ENCODE measurements at regions not wholly inside any gene's neighbourhood (a gene's known extent, or its start where the extent isn't known, plus 50 kb on each side); places are given as distances from the start of the nearest gene placed in this dataset.

GRCh38 chr14:60575008-60575407 is 66.1 kb downstream of the SIX6 start:
- Histone ChIP-seq H3K36me3 (ENCODE audit: control insufficient read depth, insufficient read depth, low read length) (no peaks in the 10 kb centered on the region), H3K4me2 (ENCODE audit: insufficient read depth, low read length) (no peak overlapping the region), H4K20me1 (replicated peaks; ENCODE audit: control insufficient read depth, insufficient read depth, low read length) (no peaks in the 10 kb centered on the region), H3K79me2 (ENCODE audit: control insufficient read depth, insufficient read depth, low read length) (no peaks in the 10 kb centered on the region), H3K4me3 (no peak overlapping the region), H3K9ac (ENCODE audit: insufficient read depth in 1 of 2, low read depth in 2 of 2, low read length in 2 of 2) (no peak overlapping the region), H2AFZ (ENCODE audit: low read depth, low read length) (no peak overlapping the region), H3K9me1 (ENCODE audit: control insufficient read depth, insufficient read depth, low read length) (no peaks in the 10 kb centered on the region), H3K4me1 (replicated peaks in 1 of 2; ENCODE audit: control insufficient read depth in 2 of 2, insufficient read depth in 2 of 2, low read length in 2 of 2) (no peaks in the 10 kb centered on the region), H3K27ac (ENCODE audit: extremely low read depth, low read depth, low read length) (no peak overlapping the region), H3K9me3 (replicated peaks; ENCODE audit: control insufficient read depth, insufficient read depth, low read depth, low read length) (no peaks in the 10 kb centered on the region), H3K27me3 (ENCODE audit: control insufficient read depth in 2 of 2, insufficient read depth in 2 of 2, low read length in 2 of 2) (no peaks in the 10 kb centered on the region)
- 0% methylated on average over 2 of the region's 2 CpGs for WGBS (ENCODE audit: insufficient coverage, low coverage, missing lambda C conversion rate)
- ATAC-seq (no peak), FAIRE-seq (no peak), DNase-seq (ENCODE audit: extremely low read depth in 1 of 4, low spot score in 3 of 4) (no peak)
- BruUV-seq (replicated peaks): no TSS peak
- intact Hi-C loops (cut with micrococcal nuclease): no loop called here
- in situ Hi-C loops (cut with MboI): no loop called here
- ChIA-PET CTCF (ENCODE audit: low intra/inter-chr PET ratio) (no interaction called here), POLR2A (no interaction called here)
- TF ChIP-seq RAD21 (CRISPR knock-in tag; conservative IDR thresholded peaks at IDR 0.05 in 1 of 2, IDR thresholded peaks at IDR 0.05 in 1 of 2): no peak
- TF ChIP-seq ZNF561 (CRISPR knock-in tag; conservative IDR thresholded peaks at IDR 0.05): no peak
- TF ChIP-seq EHMT2 (IDR thresholded peaks at IDR 0.05): no peak
- TF ChIP-seq, protein P1, sequence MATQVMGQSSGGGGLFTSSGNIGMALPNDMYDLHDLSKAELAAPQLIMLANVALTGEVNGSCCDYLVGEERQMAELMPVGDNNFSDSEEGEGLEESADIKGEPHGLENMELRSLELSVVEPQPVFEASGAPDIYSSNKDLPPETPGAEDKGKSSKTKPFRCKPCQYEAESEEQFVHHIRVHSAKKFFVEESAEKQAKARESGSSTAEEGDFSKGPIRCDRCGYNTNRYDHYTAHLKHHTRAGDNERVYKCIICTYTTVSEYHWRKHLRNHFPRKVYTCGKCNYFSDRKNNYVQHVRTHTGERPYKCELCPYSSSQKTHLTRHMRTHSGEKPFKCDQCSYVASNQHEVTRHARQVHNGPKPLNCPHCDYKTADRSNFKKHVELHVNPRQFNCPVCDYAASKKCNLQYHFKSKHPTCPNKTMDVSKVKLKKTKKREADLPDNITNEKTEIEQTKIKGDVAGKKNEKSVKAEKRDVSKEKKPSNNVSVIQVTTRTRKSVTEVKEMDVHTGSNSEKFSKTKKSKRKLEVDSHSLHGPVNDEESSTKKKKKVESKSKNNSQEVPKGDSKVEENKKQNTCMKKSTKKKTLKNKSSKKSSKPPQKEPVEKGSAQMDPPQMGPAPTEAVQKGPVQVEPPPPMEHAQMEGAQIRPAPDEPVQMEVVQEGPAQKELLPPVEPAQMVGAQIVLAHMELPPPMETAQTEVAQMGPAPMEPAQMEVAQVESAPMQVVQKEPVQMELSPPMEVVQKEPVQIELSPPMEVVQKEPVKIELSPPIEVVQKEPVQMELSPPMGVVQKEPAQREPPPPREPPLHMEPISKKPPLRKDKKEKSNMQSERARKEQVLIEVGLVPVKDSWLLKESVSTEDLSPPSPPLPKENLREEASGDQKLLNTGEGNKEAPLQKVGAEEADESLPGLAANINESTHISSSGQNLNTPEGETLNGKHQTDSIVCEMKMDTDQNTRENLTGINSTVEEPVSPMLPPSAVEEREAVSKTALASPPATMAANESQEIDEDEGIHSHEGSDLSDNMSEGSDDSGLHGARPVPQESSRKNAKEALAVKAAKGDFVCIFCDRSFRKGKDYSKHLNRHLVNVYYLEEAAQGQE (IDR thresholded peaks at IDR 0.05; ENCODE audit: borderline replicate concordance): no peak
- TF ChIP-seq, protein P1 (CRISPR knock-in tag; IDR thresholded peaks at IDR 0.05; ENCODE audit: low read depth): no peak
- TF ChIP-seq ZNF57 (CRISPR knock-in tag; IDR thresholded peaks at IDR 0.05): no peak
- no peak for TF ChIP-seq VEZF1 (CRISPR knock-in tag; IDR thresholded peaks at IDR 0.05)
- TF ChIP-seq HIVEP1 (CRISPR knock-in tag; IDR thresholded peaks at IDR 0.05): no peak
- TF ChIP-seq POLR2AphosphoS2 (IDR thresholded peaks at IDR 0.05; ENCODE audit: low read length): no peak
- no peak for TF ChIP-seq ZNF586 (CRISPR knock-in tag; conservative IDR thresholded peaks at IDR 0.05)
- TF ChIP-seq TAF1 (IDR thresholded peaks at IDR 0.05; ENCODE audit: control insufficient read depth, extremely low read depth, insufficient read depth, low read length, severe bottlenecking): no peak
- TF ChIP-seq PHB2 (IDR thresholded peaks at IDR 0.05; ENCODE audit: low read depth): no peak
- TF ChIP-seq, protein P2, sequence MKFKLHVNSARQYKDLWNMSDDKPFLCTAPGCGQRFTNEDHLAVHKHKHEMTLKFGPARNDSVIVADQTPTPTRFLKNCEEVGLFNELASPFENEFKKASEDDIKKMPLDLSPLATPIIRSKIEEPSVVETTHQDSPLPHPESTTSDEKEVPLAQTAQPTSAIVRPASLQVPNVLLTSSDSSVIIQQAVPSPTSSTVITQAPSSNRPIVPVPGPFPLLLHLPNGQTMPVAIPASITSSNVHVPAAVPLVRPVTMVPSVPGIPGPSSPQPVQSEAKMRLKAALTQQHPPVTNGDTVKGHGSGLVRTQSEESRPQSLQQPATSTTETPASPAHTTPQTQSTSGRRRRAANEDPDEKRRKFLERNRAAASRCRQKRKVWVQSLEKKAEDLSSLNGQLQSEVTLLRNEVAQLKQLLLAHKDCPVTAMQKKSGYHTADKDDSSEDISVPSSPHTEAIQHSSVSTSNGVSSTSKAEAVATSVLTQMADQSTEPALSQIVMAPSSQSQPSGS (CRISPR knock-in tag; IDR thresholded peaks at IDR 0.05): no peak
- no peak for TF ChIP-seq RHOXF2B (CRISPR knock-in tag; conservative IDR thresholded peaks at IDR 0.05)
- no peak for TF ChIP-seq HLTF (IDR thresholded peaks at IDR 0.05)

Measured in K562 (cell line).